ENCODE measurements at regions not wholly inside any gene's neighbourhood (a gene's known extent, or its start where the extent isn't known, plus 50 kb on each side); places are given as distances from the start of the nearest gene placed in this dataset.
A peak's percentile ranks its signal among the peaks of the same experiment; 100 is the strongest.

DNA sequence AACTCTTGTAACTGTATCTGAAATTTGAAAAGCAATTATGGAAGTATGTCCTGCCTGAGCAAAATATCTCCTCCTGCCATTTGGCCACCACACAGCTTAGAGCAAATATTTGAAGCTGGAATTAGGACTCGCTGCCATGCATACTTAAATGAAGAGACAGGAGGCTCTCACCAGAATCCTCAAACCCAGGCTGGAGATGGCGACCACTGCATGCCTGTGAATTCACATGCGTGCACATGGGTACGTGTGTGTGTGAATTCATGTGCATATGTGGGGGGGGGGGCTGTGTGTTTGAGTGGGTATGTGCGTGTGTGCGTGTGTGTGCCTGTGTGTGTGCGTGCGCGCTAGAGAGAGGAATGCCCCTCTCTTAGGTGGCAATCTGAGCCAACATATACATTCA, 84.1 kb upstream of the IRX1 start:
- no peak for ATAC-seq (ENCODE audit: low read depth)
- H3K4me3 ChIP-seq (ENCODE audit: severe bottlenecking): no peak overlapping the region
- TF ChIP-seq, protein P1, sequence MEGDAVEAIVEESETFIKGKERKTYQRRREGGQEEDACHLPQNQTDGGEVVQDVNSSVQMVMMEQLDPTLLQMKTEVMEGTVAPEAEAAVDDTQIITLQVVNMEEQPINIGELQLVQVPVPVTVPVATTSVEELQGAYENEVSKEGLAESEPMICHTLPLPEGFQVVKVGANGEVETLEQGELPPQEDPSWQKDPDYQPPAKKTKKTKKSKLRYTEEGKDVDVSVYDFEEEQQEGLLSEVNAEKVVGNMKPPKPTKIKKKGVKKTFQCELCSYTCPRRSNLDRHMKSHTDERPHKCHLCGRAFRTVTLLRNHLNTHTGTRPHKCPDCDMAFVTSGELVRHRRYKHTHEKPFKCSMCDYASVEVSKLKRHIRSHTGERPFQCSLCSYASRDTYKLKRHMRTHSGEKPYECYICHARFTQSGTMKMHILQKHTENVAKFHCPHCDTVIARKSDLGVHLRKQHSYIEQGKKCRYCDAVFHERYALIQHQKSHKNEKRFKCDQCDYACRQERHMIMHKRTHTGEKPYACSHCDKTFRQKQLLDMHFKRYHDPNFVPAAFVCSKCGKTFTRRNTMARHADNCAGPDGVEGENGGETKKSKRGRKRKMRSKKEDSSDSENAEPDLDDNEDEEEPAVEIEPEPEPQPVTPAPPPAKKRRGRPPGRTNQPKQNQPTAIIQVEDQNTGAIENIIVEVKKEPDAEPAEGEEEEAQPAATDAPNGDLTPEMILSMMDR (IDR thresholded peaks at IDR 0.05; ENCODE audit: poor library complexity, severe bottlenecking): no peak
- H3K36me3 ChIP-seq (ENCODE audit: low read depth): no peaks in the 10 kb centered on the region
- H3K27ac ChIP-seq (ENCODE audit: poor library complexity, severe bottlenecking): no peak overlapping the region
- no peaks in the 10 kb centered on the region for H3K27me3 ChIP-seq (ENCODE audit: insufficient read depth, poor library complexity, severe bottlenecking)
- no peak for DNase-seq (ENCODE audit: low spot score)
- H3K4me1 ChIP-seq (ENCODE audit: insufficient read depth, poor library complexity, severe bottlenecking): no peaks in the 10 kb centered on the region
- H3K9me3 ChIP-seq (ENCODE audit: severe bottlenecking): no peaks in the 10 kb centered on the region

DNA sequence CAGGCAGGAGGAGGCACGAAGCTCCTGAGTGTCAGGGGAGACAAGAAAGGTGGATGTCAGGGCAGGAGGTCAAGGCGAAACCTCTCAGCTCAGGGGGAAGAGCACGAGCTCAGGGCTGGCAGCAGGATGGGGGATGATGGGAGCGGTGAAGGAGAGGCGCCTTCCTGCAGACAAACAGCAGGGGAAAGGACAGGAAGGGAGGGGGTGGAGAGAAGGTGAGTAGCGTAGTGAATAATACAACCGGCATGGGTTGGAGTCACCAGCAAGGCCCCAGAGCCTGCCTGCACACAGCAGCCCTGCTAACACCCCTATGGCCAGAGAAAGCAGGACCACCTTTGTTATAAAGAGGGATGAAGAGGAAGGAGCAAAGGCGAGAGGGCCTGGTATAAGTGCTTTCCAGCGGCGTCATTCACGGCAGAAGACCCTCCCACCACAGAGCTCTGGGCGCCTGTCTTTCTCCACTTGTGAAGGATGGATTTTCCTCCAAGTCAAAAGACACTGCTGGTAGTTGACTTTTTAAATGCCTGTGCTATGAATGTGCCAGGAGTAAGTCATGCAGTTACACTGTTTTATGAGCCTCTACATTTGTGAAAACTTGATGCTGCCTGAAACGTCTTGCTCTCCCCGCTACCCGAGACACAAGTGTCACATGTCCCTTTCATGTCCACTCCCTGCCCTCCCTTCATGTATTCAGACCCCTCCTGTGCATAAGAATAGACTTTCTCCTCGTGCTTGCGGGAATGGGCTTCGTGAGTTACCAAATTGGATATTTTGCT, 84.8 kb upstream of the IRX1 start:
- Histone ChIP-seq H3K9me3 (ENCODE audit: severe bottlenecking) (no peaks in the 10 kb centered on the region), H3K27me3 (ENCODE audit: insufficient read depth, poor library complexity, severe bottlenecking) (no peaks in the 10 kb centered on the region), H3K4me3 (ENCODE audit: severe bottlenecking) (no peak overlapping the region), H3K36me3 (ENCODE audit: low read depth) (no peaks in the 10 kb centered on the region), H3K27ac (ENCODE audit: poor library complexity, severe bottlenecking) (no peak overlapping the region), H3K4me1 (ENCODE audit: insufficient read depth, poor library complexity, severe bottlenecking) (no peaks in the 10 kb centered on the region)
- no peak for DNase-seq (ENCODE audit: low spot score)
- ATAC-seq (ENCODE audit: low read depth): no peak
- TF ChIP-seq, protein P1 (IDR thresholded peaks at IDR 0.05; ENCODE audit: poor library complexity, severe bottlenecking): no peak

DNA sequence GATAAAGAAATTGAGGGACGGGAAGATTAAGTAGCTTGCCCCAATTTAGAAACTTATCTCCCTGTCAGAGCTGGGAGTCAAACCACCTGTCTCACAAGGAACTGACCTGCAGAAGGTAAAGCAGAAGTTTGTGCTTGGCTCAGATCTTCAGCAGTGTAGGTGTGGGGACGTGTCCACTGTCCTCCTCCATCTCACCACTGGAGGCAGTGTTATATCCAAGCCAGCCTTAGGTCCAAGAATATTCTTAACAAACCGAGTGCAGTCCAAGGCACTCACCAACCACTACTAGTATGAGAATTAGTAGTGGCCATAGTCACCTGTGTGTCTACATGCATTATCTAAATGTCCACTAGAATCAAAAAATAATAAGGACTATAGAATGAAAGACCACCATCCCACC, 86.3 kb upstream of the IRX1 start:
- Histone ChIP-seq H3K9me3 (ENCODE audit: severe bottlenecking) (no peaks in the 10 kb centered on the region), H3K36me3 (ENCODE audit: low read depth) (no peaks in the 10 kb centered on the region), H3K27me3 (ENCODE audit: insufficient read depth, poor library complexity, severe bottlenecking) (no peaks in the 10 kb centered on the region), H3K4me3 (ENCODE audit: severe bottlenecking) (no peak overlapping the region), H3K27ac (ENCODE audit: poor library complexity, severe bottlenecking) (no peak overlapping the region), H3K4me1 (ENCODE audit: insufficient read depth, poor library complexity, severe bottlenecking) (no peaks in the 10 kb centered on the region)
- 0 out of 3 replicates have a peak, but pooled peaks have one; percentile 41 for ATAC-seq (ENCODE audit: low read depth)
- TF ChIP-seq, protein P1 (IDR thresholded peaks at IDR 0.05; ENCODE audit: poor library complexity, severe bottlenecking): peak; percentile 32
- DNase-seq (ENCODE audit: low spot score): no peak

DNA sequence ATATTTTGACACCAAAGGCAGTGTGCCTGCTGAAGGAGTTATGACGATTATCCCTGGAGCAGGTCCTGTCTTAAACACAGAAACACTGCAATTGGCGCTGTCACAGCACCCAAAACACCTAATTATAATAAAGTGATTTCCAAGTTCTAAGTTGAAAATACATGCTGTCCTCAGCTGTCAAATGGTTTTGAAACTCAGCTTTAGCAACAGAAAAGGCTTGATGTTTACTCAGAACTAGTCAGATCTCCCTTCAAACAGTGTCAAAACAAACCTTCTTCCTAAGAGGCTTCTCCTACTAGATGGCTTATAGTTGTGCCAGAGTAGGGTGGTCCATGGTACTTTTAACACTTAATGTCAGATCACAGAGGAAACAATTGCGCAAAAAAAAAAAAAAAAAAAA, 87.2 kb upstream of the IRX1 start:
- no peaks in the 10 kb centered on the region for H3K4me1 ChIP-seq (ENCODE audit: insufficient read depth, poor library complexity, severe bottlenecking)
- ATAC-seq (ENCODE audit: low read depth): no peak
- no peaks in the 10 kb centered on the region for H3K27me3 ChIP-seq (ENCODE audit: insufficient read depth, poor library complexity, severe bottlenecking)
- DNase-seq (ENCODE audit: low spot score): no peak
- H3K27ac ChIP-seq (ENCODE audit: poor library complexity, severe bottlenecking): no peak overlapping the region
- H3K4me3 ChIP-seq (ENCODE audit: severe bottlenecking): no peak overlapping the region
- TF ChIP-seq, protein P1 (IDR thresholded peaks at IDR 0.05; ENCODE audit: poor library complexity, severe bottlenecking): no peak
- H3K9me3 ChIP-seq (ENCODE audit: severe bottlenecking): no peaks in the 10 kb centered on the region
- no peaks in the 10 kb centered on the region for H3K36me3 ChIP-seq (ENCODE audit: low read depth)

DNA sequence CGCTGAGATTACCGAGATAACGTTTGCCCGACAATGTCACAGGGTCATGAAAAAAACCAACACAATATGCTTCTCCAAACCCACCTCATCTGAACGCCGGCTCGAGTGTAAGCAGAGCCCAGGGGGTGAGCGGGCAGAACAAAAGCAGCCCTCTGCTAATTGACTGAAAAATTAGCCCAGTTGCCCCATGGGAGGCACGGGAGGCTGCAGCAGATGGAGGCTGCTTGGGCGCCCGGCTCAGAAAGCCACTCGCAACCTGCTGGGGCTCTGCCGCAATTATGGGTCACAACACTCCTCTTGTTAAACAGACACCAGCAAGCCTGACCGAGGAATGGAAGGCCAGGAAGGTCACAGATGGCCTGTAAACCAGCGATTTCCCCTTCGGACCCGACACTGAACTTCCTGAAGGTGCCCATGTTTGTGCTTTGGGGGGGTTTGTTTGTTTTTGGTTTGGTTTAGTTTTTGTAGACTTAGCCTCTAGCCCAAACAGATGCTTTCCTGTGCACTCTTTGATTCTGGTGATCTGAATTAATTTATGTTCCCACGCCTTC, 104.6 kb upstream of the IRX1 start:
- no peak overlapping the region for H3K27ac ChIP-seq (ENCODE audit: poor library complexity, severe bottlenecking)
- TF ChIP-seq, protein P1 (IDR thresholded peaks at IDR 0.05; ENCODE audit: poor library complexity, severe bottlenecking): no peak
- H3K9me3 ChIP-seq (ENCODE audit: severe bottlenecking): peaks cover 3% of the 10 kb centered on the region
- ATAC-seq (ENCODE audit: low read depth): no peak
- no peak overlapping the region for H3K4me3 ChIP-seq (ENCODE audit: severe bottlenecking)
- no peaks in the 10 kb centered on the region for H3K4me1 ChIP-seq (ENCODE audit: insufficient read depth, poor library complexity, severe bottlenecking)
- DNase-seq (ENCODE audit: low spot score): no peak
- no peaks in the 10 kb centered on the region for H3K27me3 ChIP-seq (ENCODE audit: insufficient read depth, poor library complexity, severe bottlenecking)
- no peaks in the 10 kb centered on the region for H3K36me3 ChIP-seq (ENCODE audit: low read depth)

Measured in RWPE2 (cell line).